ENCODE measurements at regions not wholly inside any gene's neighbourhood (a gene's known extent, or its start where the extent isn't known, plus 50 kb on each side); places are given as distances from the start of the nearest gene placed in this dataset.

DNA sequence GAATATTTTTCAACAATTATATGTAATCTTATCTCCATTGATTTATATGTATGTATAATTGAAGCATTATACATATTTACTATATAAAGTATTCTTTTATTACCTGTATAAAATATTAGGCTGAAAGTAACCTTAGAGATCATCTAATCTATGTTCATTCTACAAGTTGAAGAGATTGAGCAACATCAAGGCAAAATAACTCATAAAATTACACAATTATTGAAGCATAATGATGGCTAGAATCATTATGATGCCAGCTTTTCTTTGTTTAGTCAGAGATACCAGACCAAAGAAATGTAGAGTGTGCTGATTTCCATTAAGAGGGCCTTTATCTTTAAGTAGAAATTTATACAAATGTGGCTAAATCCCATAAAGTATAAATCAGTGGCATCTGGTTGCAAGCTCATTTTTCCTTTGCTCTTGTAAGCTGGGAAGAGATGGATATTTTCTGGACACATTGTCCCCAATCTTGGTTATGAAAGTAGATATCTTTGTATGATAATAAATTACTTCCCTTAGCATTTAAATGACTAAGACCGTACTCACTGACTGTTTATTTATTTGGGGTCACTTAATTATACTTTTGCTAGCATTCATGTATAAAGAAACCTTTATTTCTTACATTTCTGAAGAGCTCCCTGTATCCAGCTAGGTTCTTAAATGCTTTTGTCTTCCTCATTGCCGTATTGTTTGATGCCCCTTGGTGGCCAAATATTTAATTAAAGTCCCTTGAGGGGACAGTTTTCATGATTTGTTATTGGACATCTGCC lies 339.8 kb downstream of the PCDH7 start:
- no peak for DNase-seq

DNA sequence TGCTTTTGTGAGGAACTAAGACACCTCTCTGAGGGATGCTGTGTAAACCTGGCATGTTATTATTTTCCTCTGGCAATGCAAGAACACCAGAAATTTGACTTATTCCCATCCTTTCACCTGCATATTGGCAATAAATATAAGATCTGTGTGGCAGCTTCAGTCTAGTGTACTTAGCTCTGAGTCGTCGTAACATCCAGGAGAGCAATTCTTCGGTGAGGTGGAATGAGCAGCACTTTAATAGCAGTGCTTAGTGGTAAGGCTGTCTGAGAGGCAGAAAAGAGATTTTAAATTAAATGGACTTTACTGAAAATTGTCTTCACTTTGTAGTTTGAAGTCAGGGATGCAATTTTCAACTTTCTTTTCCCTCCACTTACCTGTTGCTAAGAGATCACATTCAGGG lies 344.9 kb downstream of the PCDH7 start:
- no peak for DNase-seq

DNA sequence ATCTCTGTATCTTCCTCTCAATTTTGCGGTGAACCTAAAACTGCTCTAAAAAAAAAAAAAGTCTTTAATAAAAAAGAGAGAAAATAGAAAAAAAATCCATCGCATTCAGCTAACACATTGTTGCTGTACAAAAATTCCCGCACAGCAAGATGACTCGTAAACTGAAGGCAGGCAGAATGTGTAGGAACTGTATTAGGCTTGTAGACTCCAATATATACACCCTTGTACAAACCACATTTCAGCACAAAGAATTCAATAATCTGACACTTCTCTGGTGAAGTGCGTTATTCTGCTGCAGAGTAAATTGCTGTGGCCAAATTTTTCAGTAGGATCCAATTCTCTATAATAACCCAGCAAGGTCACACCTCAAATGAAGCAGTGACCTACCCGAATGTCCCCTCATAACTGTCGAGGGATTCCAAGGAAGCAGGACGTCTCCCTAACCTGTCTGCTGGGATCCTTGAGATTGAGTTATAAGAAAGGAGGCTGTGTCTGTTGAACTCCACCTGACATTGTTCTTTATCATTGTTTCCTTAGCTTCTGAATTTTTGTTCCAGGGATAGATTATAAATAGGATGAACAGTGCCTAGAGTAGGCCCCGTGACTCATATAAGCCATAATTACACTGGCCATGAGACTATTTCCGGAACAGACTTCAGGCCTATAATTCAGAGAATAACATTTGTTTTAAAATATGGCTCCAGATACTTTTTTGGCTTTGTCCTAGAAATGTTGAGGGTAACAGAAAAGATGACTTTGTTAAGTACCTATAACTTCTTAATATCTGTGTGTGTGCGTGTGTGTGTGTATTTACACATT lies 348.3 kb downstream of the PCDH7 start:
- DNase-seq = no peak

DNA sequence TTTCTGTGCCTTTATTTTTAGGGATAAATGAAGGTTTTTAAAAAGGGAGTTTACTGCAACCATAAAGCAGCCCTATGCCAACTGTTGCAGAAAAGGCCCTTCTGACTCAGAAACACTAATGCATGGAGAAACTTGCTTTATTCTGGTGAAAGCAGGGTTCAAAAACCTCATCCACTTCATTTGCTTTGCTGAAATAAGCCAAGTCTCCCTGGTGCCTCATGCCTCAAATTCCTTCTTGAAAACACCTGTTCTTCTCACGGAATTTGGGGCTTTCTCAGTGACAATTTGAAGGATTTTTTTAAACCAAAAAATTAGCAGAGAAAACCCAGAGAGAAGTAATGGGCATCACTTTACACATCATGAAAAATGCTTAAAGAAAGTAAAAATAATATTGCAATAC lies 349.0 kb downstream of the PCDH7 start:
- no peak for DNase-seq

DNA sequence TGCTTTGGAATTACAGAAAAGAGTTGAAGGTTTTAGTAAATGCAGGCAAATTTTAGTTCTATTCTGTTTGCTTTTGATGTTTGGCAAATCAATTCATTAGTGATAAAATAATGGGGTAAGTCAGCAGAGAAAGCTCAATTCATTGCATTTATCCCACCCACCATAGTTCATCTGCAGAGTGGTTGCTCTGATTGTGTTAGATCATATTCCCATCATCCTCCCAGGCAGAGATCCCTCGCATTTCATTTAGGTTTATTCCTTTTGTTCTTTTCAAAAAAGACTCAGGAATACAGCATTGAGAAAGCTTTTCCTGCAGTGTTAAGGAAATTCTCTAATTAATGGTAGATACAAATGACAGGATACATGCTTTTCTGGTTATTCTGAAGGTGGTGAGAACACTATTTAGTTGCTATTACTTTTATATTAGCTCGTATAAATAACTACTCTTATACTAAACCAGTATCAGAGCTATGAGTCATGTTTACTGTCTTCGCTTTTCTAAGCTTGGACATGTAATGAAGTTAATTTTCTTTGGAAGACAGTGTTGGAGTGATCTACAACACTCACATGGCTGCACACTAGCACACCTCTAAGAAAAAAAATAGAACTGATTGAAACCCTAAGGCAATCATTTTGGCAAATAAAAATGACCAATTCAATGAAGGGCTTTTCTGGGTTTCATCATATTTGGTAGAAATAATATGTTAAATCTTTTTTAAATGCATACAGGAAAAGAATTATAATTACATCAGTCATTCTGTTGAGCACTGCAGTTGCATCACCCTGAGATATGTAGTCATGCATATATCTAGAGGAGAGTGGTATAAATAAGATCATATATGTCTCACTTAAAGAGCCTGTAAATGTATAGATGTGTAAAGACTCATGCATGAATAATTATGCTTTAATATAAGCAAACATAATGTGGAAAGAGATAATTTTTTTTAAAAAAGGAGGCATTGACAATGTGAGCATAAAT lies 351.6 kb downstream of the PCDH7 start:
- no peak for DNase-seq

DNA sequence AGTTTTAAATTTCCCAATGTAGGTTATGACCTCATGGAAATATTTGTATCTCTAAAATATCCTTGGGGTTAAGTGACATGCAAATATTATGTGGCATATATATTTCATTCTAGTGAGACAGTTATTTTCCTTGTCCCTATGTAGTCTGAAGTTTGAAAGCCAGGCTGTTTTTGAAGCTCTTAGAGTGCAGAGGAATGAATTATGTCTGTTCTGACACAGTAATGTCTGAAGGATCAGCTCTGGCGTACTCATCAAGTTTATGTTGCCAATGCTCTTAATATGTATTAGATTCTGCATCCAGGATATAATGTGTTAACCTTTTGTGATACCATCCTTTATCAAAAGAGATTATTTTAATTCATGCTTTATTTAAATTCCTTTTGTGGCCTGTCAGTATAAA lies 355.8 kb downstream of the PCDH7 start:
- DNase-seq = no peak

DNA sequence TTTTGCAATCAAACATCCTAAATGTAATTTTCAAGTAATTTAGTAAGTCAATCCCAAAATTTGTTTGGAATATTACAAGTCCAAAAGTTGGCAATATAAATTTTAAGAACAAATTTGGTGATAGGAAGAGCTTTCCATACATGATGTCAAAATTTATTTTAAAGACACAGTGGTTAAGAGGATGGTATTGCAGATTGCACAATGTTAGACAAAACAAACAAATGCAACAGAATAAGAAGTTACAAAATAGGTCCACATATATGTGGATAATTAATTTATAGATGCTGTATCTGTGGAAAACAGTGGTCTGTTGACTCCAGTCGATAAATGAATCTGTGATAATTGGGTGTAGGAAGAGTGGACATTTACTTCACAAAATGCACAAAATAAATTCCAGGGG lies 358.5 kb downstream of the PCDH7 start:
- no peak for DNase-seq

DNA sequence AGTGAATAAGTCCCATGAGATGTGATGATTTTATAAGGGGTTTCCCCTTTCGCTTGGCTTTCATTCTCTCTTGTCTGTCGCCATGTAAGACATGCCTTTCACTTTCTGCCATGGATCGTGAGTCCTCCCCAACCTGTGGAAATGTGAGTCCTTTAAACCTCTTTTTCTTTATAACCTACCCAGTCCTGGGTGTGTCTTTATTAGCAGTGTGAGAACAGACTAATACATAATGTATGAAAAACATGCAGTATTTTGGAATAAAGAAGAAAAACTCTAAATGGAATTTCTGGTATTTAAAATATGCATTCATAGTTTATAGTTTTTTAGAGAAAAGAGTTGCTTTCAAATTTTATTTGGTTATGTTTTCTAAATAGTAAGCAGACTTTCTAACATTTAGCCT lies 360.7 kb downstream of the PCDH7 start:
- DNase-seq = no peak

DNA sequence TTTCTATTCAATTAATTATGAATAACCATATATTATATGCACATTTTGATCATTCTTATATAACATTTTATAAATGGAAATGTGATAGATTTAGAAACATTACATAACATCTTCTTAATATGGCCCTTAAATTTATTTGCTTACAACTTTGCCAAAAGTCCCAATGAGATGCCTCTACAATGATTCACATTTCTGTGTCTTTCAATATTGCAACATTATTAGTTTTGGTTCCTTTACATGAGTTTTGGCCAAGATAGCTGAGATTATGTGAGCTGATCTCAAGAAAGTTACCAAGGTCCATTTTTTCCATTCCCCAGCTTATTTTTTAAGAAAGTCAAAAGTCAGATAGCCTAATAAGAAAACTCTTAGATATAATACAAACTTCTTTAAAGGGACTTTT lies 361.2 kb downstream of the PCDH7 start:
- DNase-seq = no peak

DNA sequence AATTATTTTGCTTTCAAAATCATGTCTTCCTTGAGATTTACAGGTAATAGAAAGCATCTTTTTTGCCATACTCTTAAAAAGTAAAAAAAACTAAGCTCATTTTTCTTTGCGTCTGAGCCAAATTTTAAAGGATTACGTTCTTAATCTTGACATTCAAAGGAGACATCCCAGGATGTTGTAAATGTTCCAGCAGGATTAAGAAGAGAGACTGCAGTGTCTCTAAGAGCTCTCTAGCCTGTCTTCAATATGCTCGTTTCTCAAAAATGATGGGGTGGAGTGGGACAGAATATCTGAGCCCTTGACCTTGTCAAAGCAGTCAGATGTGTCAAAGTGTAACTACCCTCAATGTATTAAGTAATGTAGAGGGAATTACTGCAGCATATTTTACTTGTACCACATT lies 363.3 kb downstream of the PCDH7 start:
- DNase-seq = no peak

DNA sequence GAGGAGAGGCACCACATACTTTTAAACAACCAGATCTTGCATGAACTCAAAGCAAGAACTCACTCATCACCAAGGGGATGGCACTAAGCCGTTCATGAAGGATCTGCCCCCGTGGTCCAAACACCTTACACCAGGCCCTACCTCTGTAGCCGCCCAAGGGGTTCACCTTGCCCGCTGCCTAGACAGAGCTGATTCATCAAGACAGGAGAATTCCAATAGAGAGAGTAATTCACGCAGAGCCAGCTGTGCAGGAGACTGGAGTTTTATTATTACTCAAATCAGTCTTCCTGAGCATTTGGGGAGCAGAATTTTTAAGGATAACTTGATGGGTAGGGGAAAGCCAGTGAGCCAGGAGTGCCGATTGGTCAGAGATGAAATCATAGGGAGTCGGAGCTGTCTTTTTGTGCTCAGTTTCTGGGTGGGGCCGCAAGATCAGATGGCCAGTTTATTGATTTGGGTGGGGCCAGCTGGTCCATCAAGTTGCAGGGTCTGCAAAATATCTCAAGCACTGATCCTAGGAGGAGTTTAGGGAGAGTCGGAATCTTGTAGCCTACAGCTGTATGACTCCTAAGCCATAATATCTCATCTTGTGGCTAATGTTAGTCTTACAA lies 364.7 kb downstream of the PCDH7 start:
- DNase-seq = no peak

DNA sequence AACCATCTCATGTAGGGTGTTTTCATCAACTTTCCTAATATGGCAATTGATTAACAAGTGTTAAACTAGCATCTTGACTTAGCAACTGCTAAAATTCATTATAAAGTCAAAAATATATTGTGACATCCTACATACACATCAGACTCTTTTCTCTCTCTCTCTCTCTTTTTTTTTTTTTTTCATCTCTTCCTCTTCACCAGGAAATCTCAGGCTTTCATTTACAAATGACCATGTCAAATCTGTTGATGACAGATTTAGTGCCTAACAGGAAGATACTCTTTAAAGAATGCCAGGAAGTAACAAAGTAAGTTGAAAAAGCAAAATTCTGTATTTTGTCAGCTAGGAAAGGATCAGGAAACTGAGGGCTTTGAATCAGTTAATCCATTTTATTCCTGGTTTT lies 365.5 kb downstream of the PCDH7 start:
- DNase-seq = no peak

DNA sequence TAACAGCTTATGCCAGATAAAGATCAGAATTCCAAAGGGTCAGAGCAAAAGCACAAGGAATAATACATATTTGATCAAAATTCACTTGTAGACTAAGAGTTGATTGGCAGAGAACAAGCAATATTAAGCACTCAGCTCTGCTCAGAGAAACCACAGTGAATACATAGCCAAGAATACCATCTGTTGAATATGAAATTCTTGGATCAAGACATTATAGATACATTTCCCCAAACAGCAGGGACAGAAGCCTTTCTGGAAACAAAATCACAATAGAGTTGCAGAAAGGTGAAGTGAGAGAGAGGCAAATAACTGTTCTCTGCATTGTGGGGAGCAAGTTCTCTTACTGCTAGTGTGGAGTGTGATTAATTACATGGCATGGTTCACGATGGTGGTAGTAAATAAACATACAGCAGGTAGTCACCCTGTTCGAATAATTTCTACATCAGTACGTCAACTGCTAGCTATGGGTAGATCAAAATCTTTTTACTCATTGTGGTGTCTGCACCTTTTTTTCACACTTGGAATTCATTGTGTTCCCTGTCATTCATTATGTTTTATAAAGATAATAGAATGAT lies 366.7 kb downstream of the PCDH7 start:
- no peak for DNase-seq

DNA sequence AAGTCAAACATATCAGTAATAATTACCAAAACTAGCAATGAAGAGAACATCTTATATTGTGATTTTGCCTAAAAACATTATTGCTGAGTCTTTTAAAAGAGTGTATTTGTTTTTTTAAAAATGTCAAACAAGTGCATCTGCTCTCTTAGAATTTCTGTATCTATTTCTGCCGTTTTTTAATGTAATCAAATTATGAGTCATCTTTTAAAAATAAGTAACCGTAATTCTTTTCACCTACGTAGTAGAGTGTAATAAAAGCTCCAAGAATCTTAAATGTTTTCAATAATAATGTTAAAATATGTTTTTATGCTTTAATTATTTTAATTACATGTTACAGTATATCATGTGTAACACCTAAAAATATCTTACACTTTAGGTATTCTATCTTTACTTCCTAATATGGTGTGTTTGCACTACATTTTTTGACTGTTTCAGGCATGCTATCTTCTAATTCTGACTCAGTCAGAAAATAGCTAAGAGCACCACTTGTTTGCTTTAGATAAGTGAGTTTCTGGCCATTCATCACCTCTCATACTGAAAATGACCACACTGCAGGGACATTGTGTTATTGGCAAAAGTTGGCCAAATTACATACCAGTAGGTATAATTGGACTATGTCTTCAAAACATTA lies 368.5 kb downstream of the PCDH7 start:
- DNase-seq = no peak

DNA sequence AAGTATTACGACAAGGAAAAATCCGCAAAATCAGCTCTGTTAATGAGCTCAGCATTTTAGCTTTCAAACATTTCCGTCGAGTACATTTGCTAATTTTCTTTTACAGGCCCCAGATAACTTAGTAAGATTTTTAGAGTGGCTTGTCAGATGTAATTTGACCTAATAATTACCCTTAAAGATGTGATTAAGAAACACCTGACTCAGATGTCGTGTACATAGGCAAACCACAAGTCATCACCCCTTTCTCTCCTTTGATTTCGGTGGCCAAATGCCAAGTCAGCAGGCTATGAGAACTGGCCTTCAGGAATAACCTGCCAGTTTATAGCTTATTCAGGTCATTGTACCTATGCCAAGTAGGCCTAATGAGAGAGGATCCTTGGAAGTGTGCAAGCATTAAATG lies 369.6 kb downstream of the PCDH7 start:
- DNase-seq = no peak

DNA sequence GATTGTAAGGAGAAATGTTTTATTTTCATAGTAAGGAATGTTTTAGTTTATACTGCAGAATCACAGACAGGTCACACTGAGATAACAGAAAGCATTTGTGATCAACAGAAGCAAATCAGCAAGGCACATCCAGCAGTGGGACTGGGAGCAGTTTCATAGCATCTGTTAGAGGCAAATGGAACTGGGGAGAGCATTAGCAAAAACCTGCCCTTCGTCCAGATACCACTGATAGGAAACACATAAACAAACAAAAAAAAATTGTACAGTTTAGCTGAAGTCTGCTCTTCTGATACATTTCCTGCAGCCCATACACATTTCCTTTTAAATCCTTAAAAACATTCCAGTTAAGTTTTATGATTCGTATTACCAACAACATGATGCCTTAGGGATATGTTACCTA lies 374.3 kb downstream of the PCDH7 start:
- DNase-seq = no peak

DNA sequence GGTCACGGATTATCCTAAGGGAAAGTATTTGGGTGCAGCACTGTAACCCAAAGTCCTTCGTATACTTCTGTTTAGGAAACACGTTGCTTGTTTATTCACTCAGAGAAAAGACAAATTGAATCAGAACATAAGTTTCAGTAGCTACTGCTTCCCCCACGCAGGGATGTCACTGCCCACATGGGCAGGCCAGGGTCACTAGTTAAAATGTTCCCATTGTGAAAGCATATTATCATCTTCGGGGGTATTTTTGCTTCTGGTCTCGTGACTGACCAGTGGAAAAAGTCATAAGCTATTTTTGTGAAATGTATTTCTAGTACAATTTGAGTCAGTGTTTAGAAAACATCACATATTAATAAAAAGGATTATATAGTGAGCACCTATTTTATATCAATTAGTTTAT lies 377.8 kb downstream of the PCDH7 start:
- DNase-seq = no peak

DNA sequence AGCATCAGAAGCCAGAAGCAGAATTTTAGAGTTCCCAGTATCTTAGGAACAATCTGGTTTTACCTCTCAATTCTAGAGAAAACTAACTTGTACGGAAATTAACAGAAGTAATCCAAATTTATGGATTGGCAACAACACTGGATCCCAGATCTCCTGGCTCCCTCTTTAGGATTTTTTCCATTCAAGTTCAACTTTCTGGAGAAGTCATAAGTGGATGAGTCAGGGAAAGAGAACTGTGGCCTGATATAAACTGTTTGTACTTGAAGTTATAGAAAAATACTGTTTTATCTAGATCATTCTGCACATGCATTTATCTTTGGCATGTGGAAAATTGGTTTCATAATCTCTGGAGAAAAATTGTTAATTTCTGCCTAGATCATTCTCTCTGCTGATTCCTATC lies 380.4 kb downstream of the PCDH7 start:
- no peak for DNase-seq

DNA sequence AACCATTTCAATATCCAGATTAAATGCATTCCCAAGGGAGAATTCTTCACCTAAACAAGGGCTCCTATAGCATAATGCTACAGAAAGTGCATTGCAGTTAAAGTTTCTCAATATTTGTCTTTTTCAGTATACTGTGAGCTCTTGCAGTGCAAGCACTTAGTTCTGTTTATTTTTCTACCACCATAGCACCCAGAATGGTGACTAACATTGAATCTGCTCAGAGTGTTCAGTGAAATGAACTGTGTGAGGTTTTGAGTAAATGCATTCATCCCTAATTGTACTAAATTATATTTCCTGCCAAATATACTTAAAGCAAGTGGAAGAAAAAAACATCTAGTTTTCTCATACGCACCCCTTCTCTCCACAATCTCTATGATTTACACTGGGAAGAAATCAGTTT lies 383.9 kb downstream of the PCDH7 start:
- no peak for DNase-seq

DNA sequence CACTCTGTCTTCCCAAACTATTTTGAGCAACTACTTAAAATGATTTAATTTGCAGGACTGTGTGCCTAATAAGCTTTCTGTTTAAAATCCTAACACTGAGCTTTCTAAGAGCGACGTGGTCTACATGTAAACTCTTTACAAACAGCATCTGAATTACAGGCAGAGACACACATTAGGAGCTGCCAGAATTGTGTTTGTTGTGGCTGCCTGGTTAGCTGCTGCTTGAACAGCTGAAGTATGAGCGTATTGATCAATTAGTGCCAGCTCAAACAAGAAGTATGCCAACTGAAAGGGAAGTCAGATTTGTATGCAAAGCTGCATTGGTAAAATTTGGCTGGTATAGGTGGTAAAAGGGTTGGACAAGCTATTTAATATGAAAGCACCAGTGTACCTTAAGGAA lies 384.4 kb downstream of the PCDH7 start:
- no peak for DNase-seq

DNA sequence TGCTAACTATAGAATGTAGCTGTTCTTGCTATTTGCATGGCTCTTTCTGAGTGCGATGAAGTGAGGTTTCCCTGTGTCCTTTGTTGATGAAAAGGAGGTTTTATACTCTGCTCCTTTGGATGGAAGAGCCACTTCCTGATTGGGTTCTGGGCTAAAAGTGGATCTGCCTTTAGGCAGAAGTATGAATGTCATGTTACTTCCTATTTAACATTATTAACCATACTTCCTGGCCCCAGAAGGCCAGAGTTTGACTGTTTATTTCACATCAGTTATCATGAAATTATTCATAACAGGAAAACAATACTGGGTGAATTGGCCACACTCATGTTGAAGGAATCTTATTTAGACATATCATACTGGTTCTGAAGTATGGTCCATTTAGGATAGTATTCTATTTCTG lies 386.2 kb downstream of the PCDH7 start:
- DNase-seq = no peak

DNA sequence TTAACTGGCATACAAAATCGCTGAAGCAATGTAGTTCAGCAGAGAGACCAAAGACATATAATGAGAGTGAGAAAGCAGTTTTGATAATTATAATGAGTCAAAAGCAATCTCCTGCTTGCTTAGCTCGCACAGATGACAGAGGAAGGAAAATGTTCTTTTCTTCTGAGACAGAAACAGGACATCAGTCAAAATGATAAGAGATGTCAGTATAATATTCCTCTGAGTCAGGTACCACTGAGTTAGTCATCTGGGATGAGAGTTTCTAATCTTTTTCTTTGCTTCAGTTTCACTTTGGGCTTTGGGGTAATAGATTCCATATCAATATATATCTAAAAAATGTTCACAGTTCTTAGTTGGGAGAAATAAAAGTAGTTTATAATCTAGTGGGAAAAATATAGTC lies 387.2 kb downstream of the PCDH7 start:
- no peak for DNase-seq

Data from right kidney (tissue), 1 donor.